A172 (cell line): ENCODE measurements at regions not wholly inside any gene's neighbourhood (a gene's known extent, or its start where the extent isn't known, plus 50 kb on each side); places are given as distances from the start of the nearest gene placed in this dataset.

Experiments used
- DNase-seq: peaks from one replicate; pipeline ENCODE4 v3.0.0-alpha.2; 2015; ENCODE audit warnings: low spot score

GRCh38 chr9:85428230-85428629 lies 313.5 kb downstream of the AGTPBP1 start:
- DNase-seq, result no peak

- DNase-seq, result no peak
Measured at GRCh38 chr9:85427772-85428171, 314.0 kb downstream of the AGTPBP1 start.

- DNase-seq, result peak; percentile 27
Measured at GRCh38 chr9:85425153-85425611, 316.6 kb downstream of the AGTPBP1 start.

GRCh38 chr9:85423422-85423821 lies 318.3 kb downstream of the AGTPBP1 start:
- DNase-seq, result no peak

GRCh38 chr9:85421641-85422040 lies 320.1 kb downstream of the AGTPBP1 start:
- DNase-seq, result no peak

- DNase-seq, result no peak
Measured at GRCh38 chr9:85420750-85421149, 321.0 kb downstream of the AGTPBP1 start.

GRCh38 chr9:85417674-85418073 lies 324.1 kb downstream of the AGTPBP1 start:
- DNase-seq, result no peak

GRCh38 chr9:85416715-85417114 lies 325.0 kb downstream of the AGTPBP1 start:
- no peak for DNase-seq

GRCh38 chr9:85414390-85414789 lies 327.4 kb downstream of the AGTPBP1 start:
- no peak for DNase-seq

GRCh38 chr9:85408494-85408893 lies 333.3 kb downstream of the AGTPBP1 start:
- DNase-seq, result no peak

GRCh38 chr9:85405566-85405950 lies 336.2 kb downstream of the AGTPBP1 start:
- DNase-seq, result no peak

- DNase-seq, result no peak
Measured at GRCh38 chr9:85404911-85405565, 336.7 kb downstream of the AGTPBP1 start.

- no peak for DNase-seq
Measured at GRCh38 chr9:85402551-85402950, 339.2 kb downstream of the AGTPBP1 start.

- peak; percentile 43 for DNase-seq
Measured at GRCh38 chr9:85401998-85402397, 339.8 kb downstream of the AGTPBP1 start.

- no peak for DNase-seq
Measured at GRCh38 chr9:85397005-85397404, 344.7 kb downstream of the AGTPBP1 start.

- no peak for DNase-seq
Measured at GRCh38 chr9:85392260-85392659, 349.5 kb downstream of the AGTPBP1 start.

GRCh38 chr9:85377731-85378289 lies 363.9 kb downstream of the AGTPBP1 start:
- peak; percentile 4 for DNase-seq

- DNase-seq, result no peak
Measured at GRCh38 chr9:85368781-85369180, 373.0 kb downstream of the AGTPBP1 start.

- DNase-seq, result no peak
Measured at GRCh38 chr9:85359161-85359560, 382.6 kb downstream of the AGTPBP1 start.

GRCh38 chr9:85349046-85349445 lies 392.7 kb downstream of the AGTPBP1 start:
- DNase-seq, result no peak

- no peak for DNase-seq
Measured at GRCh38 chr9:85347541-85347940, 394.2 kb downstream of the AGTPBP1 start.

GRCh38 chr9:85344901-85345300 lies 396.9 kb downstream of the AGTPBP1 start:
- DNase-seq, result no peak

- no peak for DNase-seq
Measured at GRCh38 chr9:85339338-85339737, 402.4 kb downstream of the AGTPBP1 start.

GRCh38 chr9:85334228-85334627 lies 407.5 kb downstream of the AGTPBP1 start:
- DNase-seq, result no peak
